ENCODE measurements at regions not wholly inside any gene's neighbourhood (a gene's known extent, or its start where the extent isn't known, plus 50 kb on each side); places are given as distances from the start of the nearest gene placed in this dataset.
"Not testable (repeated sequence)": the region's sequence is repeated elsewhere in the genome, so short reads cannot be mapped to it uniquely, and the experiment has no call there.

DNA sequence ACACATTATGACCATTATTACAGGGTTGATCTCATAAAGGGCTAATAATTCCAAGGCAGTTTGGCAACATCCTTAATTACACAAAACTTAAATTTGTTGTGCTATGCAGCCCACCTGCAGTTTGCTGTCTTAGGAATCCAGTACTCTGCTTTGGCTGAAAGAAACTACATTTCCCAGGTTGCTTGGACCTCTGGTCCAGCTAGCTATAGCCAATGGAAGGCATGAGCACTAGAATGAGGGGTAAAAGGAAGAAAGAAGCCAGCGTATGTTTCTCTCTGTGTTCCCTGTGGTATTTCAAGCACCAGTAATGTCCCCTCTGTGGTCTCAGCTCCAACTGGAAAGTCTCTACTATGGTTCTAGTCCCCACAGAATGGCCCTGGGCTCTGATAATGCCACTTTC, 84.3 kb upstream of the TSC22D2 start:
- H3K4me1 Mint-ChIP-seq = no peaks in the 10 kb centered on the region
- WGBS (ENCODE audit: insufficient coverage) = 77% methylated on average over 1 of the region's 1 CpG
- no peak for DNase-seq
- no peak overlapping the region for H3K4me3 ChIP-seq (ENCODE audit: low read length)
- H3K4me3 Mint-ChIP-seq = no peak overlapping the region
- no peaks in the 10 kb centered on the region for H3K27me3 ChIP-seq (ENCODE audit: control insufficient read depth, insufficient read depth, low read length)
- TF ChIP-seq, protein P1, sequence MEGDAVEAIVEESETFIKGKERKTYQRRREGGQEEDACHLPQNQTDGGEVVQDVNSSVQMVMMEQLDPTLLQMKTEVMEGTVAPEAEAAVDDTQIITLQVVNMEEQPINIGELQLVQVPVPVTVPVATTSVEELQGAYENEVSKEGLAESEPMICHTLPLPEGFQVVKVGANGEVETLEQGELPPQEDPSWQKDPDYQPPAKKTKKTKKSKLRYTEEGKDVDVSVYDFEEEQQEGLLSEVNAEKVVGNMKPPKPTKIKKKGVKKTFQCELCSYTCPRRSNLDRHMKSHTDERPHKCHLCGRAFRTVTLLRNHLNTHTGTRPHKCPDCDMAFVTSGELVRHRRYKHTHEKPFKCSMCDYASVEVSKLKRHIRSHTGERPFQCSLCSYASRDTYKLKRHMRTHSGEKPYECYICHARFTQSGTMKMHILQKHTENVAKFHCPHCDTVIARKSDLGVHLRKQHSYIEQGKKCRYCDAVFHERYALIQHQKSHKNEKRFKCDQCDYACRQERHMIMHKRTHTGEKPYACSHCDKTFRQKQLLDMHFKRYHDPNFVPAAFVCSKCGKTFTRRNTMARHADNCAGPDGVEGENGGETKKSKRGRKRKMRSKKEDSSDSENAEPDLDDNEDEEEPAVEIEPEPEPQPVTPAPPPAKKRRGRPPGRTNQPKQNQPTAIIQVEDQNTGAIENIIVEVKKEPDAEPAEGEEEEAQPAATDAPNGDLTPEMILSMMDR (IDR thresholded peaks at IDR 0.05) = no peak
- no peaks in the 10 kb centered on the region for H3K9me3 Mint-ChIP-seq
- no peaks in the 10 kb centered on the region for H3K36me3 ChIP-seq (ENCODE audit: control insufficient read depth, insufficient read depth, low read length)
- intact Hi-C loops (cut with micrococcal nuclease) = no loop called here
- no peak for ATAC-seq
- H3K27ac ChIP-seq (ENCODE audit: low read length) = no peak overlapping the region
- H3K4me1 ChIP-seq (ENCODE audit: control insufficient read depth, insufficient read depth, low read length) = no peaks in the 10 kb centered on the region
- H3K9me3 ChIP-seq (ENCODE audit: control insufficient read depth, insufficient read depth, low read length) = no peaks in the 10 kb centered on the region
- H3K27ac Mint-ChIP-seq = no peak overlapping the region
- H3K27me3 Mint-ChIP-seq (ENCODE audit: low read depth in 2 of 2) = peaks cover 21 to 32% of the 10 kb centered on the region in 2 donors
- H3K36me3 Mint-ChIP-seq = no peaks in the 10 kb centered on the region

DNA sequence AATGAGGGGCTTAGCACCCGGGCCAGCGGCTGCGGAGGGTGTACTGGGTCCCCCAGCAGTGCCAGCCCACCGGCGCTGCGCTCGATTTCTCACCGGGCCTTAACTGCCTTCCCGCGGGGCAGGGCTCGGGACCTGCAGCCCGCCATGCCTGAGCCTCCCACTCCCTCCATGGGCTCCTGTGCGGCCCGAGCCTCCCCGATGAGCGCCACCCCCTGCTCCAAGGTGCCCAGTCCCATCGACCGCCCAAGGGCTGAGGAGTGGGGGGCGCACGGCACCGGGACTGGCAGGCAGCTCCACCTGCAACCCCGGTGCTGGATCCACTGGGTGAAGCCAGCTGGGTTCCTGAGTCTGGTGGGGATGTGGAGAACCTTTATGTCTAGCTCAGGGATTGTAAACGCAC, 85.0 kb upstream of the TSC22D2 start:
- DNase-seq; H3K36me3 ChIP-seq (ENCODE audit: control insufficient read depth, insufficient read depth, low read length); H3K27me3 ChIP-seq (ENCODE audit: control insufficient read depth, insufficient read depth, low read length); H3K9me3 ChIP-seq (ENCODE audit: control insufficient read depth, insufficient read depth, low read length); H3K4me3 Mint-ChIP-seq; ATAC-seq; H3K27ac Mint-ChIP-seq; H3K4me1 Mint-ChIP-seq; H3K4me1 ChIP-seq (ENCODE audit: control insufficient read depth, insufficient read depth, low read length); H3K9me3 Mint-ChIP-seq; H3K27ac ChIP-seq (ENCODE audit: low read length); intact Hi-C loops (cut with micrococcal nuclease); H3K4me3 ChIP-seq (ENCODE audit: low read length); H3K36me3 Mint-ChIP-seq: not testable (repeated sequence)
- 94% methylated on average over 23 of the region's 23 CpGs for WGBS (ENCODE audit: insufficient coverage)
- peaks cover 23 to 31% of the 10 kb centered on the region in 2 donors for H3K27me3 Mint-ChIP-seq (ENCODE audit: low read depth in 2 of 2)

DNA sequence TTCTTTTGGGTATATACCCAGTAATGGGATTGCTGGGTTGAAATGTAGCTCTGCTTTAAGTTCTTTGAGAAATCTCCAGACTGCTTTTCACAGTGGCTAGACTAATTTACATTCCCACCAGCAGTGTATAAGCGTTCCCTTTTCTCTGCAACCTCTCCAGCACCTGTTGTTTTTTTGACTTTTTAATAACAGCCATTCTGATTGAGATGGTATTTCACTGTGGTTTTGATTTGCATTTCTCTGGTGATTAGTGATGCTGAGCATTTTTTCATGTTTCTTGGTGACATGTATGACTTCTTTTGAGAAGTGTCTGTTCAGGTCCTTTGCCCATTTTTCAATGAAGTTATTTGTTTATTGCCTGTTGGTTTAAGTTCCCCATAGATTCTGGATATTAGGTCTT, 87.1 kb upstream of the TSC22D2 start:
- H3K36me3 Mint-ChIP-seq; H3K27ac ChIP-seq (ENCODE audit: low read length); H3K36me3 ChIP-seq (ENCODE audit: control insufficient read depth, insufficient read depth, low read length); H3K27me3 ChIP-seq (ENCODE audit: control insufficient read depth, insufficient read depth, low read length); H3K27ac Mint-ChIP-seq; H3K4me3 ChIP-seq (ENCODE audit: low read length); H3K9me3 Mint-ChIP-seq; H3K4me1 Mint-ChIP-seq; DNase-seq; ATAC-seq; H3K4me3 Mint-ChIP-seq; H3K9me3 ChIP-seq (ENCODE audit: control insufficient read depth, insufficient read depth, low read length); intact Hi-C loops (cut with micrococcal nuclease); H3K4me1 ChIP-seq (ENCODE audit: control insufficient read depth, insufficient read depth, low read length): not testable (repeated sequence)
- peaks cover 22 to 31% of the 10 kb centered on the region in 2 donors for H3K27me3 Mint-ChIP-seq (ENCODE audit: low read depth in 2 of 2)
- no CpG with 5 or more reads among the region's 1 CpG for WGBS (ENCODE audit: insufficient coverage)

GRCh38 chr3:150319900-150320299, 88.2 kb upstream of the TSC22D2 start:
- H3K9me3 Mint-ChIP-seq = no peaks in the 10 kb centered on the region
- H3K4me1 Mint-ChIP-seq = no peaks in the 10 kb centered on the region
- Histone ChIP-seq H3K4me3 (ENCODE audit: low read length) (no peak overlapping the region), H3K4me1 (ENCODE audit: control insufficient read depth, insufficient read depth, low read length) (no peaks in the 10 kb centered on the region), H3K9me3 (ENCODE audit: control insufficient read depth, insufficient read depth, low read length) (no peaks in the 10 kb centered on the region), H3K27ac (ENCODE audit: low read length) (no peak overlapping the region), H3K36me3 (ENCODE audit: control insufficient read depth, insufficient read depth, low read length) (no peaks in the 10 kb centered on the region), H3K27me3 (ENCODE audit: control insufficient read depth, insufficient read depth, low read length) (peaks cover 3% of the 10 kb centered on the region)
- H3K36me3 Mint-ChIP-seq = no peaks in the 10 kb centered on the region
- H3K4me3 Mint-ChIP-seq = no peak overlapping the region
- TF ChIP-seq, protein P1 (IDR thresholded peaks at IDR 0.05) = no peak
- ATAC-seq = no peak
- H3K27ac Mint-ChIP-seq = no peak overlapping the region
- no peak for DNase-seq
- intact Hi-C loops (cut with micrococcal nuclease) = loop anchor here (10.0 kb wide), 1 partner anchor 175 kb away; no protein-coding TSS in a partner anchor
- H3K27me3 Mint-ChIP-seq (ENCODE audit: low read depth in 2 of 2) = peaks cover 16 to 34% of the 10 kb centered on the region in 2 donors

DNA sequence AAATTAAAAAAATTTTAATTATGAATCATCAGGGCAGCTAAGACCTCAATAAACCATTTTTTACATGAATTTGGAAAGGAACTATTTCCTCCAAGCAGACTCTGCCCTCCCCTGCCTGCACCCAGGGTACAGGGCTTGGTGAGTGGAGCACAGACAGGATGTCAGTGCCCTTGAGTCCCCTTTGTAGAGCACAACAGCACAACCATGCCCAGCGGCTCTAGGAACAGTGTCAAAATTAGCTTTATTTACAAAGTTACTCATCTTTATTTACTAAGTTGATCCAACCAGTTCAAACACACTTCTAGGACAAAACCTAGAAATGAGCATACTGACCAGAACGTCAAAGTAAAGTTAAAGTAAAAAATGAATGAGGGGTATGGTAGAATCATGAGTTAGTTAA, 90.6 kb upstream of the TSC22D2 start:
- no peaks in the 10 kb centered on the region for H3K36me3 ChIP-seq (ENCODE audit: control insufficient read depth, insufficient read depth, low read length)
- TF ChIP-seq, protein P1 (IDR thresholded peaks at IDR 0.05) = no peak
- ATAC-seq (no peak), DNase-seq (no peak)
- no peaks in the 10 kb centered on the region for H3K9me3 Mint-ChIP-seq
- intact Hi-C loops (cut with micrococcal nuclease) = loop anchor here (10.0 kb wide), 1 partner anchor 177 kb away; no protein-coding TSS in a partner anchor
- H3K27ac Mint-ChIP-seq = no peak overlapping the region
- peaks cover 3% of the 10 kb centered on the region for H3K27me3 ChIP-seq (ENCODE audit: control insufficient read depth, insufficient read depth, low read length)
- no peaks in the 10 kb centered on the region for H3K9me3 ChIP-seq (ENCODE audit: control insufficient read depth, insufficient read depth, low read length)
- H3K4me1 Mint-ChIP-seq = no peaks in the 10 kb centered on the region
- H3K4me3 ChIP-seq (ENCODE audit: low read length) = no peak overlapping the region
- no peak overlapping the region for H3K4me3 Mint-ChIP-seq
- no peaks in the 10 kb centered on the region for H3K36me3 Mint-ChIP-seq
- 90% methylated on average over 1 of the region's 2 CpGs for WGBS (ENCODE audit: insufficient coverage)
- no peak overlapping the region for H3K27ac ChIP-seq (ENCODE audit: low read length)
- no peaks in the 10 kb centered on the region for H3K4me1 ChIP-seq (ENCODE audit: control insufficient read depth, insufficient read depth, low read length)
- peaks cover 21 to 36% of the 10 kb centered on the region in 2 donors for H3K27me3 Mint-ChIP-seq (ENCODE audit: low read depth in 2 of 2)

Data from natural killer cell (primary cell).